H1 (cell line): ENCODE measurements at regions not wholly inside any gene's neighbourhood (a gene's known extent, or its start where the extent isn't known, plus 50 kb on each side); places are given as distances from the start of the nearest gene placed in this dataset.

Source experiments
- CBX5 ChIP-seq: fragments of 300-800, 300-1000 bp; sonication (generic); IDR thresholded peaks from 2 replicates; pipeline ENCODE4 v1.7.1; 2016; ENCODE audit warnings: antibody characterized with exemption, low read length, low read depth
- EGR1 ChIP-seq: IDR thresholded peaks from 2 replicates; pipeline ENCODE4 v1.6.1; 2011; ENCODE audit warnings: low read depth, low read length, borderline replicate concordance
- HDAC6 ChIP-seq: IDR thresholded peaks from one replicate; pipeline ENCODE4 v1.7.1; 2012; ENCODE audit warnings: low read depth, mild to moderate bottlenecking, inconsistent platforms, low read length, moderate library complexity
- JUND ChIP-seq: IDR thresholded peaks from 2 replicates; pipeline ENCODE4 v1.6.1; 2011; ENCODE audit warnings: mild to moderate bottlenecking, improper control_type of control experiment, low read length
- POLR2A ChIP-seq, 2 experiments: IDR thresholded peaks; 1 replicate in 1 of 2; 2 replicates in 1 of 2; pipeline ENCODE4 v1.6.1; 2011; ENCODE audit warnings: low read depth in 2 of 2, low read length in 2 of 2, mild to moderate bottlenecking in 2 of 2; ENCODE audit errors: control extremely low read depth in 1 of 2

- no peak for TF ChIP-seq POLR2A (IDR thresholded peaks at IDR 0.05; ENCODE audit: control extremely low read depth in 1 of 2, low read depth in 2 of 2, low read length in 2 of 2)
- TF ChIP-seq HDAC6 = no peak
- no peak for TF ChIP-seq JUND
- TF ChIP-seq CBX5 = no peak
- TF ChIP-seq EGR1 = no peak
These were observed 1112.1 kb upstream of the AGA start for GRCh38 chr4:178554352-178554751.
